ENCODE measurements at regions not wholly inside any gene's neighbourhood (a gene's known extent, or its start where the extent isn't known, plus 50 kb on each side); places are given as distances from the start of the nearest gene placed in this dataset.

DNA sequence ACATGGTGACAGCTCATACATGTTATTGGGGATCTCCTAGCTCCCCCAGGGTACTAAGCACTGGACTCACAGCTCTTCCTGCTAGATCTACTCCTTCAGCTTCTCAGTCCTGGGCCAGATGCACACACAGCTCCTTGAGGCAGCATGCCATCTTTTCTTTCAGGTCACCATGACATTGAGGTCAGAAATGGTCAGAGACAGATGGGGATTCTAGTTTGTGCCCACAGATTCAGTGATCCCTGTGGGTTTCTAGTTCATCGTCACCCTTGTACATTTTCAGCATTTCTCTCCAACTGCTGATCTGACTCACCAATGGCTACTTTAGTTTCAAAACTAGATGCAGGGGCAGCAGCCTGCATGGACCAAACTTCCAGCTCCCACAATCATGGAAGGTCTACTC, 560.7 kb upstream of the PSMD7 start:
- ChIA-PET POLR2A (ENCODE audit: partially characterized antibody) (no interaction called here), CTCF (ENCODE audit: partially characterized antibody) (no interaction called here)
- intact Hi-C loops (cut with micrococcal nuclease), result no loop called here
- Mint-ChIP-seq H3K4me3 (no peak overlapping the region), H3K9me3 (peaks cover 0 to 15% (median 5%) of the 10 kb centered on the region in 8 donors), H3K4me1 (no peaks in the 10 kb centered on the region), H3K27ac (no peak overlapping the region), H3K27me3 (no peaks in the 10 kb centered on the region), H3K36me3 (no peaks in the 10 kb centered on the region)
- Histone ChIP-seq H3K4me1 (ENCODE audit: insufficient read depth, low read length) (no peaks in the 10 kb centered on the region), H3K4me3 (ENCODE audit: low read length in 2 of 2) (no peak overlapping the region), H3K27me3 (ENCODE audit: insufficient read depth, low read length) (no peaks in the 10 kb centered on the region), H3K9me3 (ENCODE audit: control insufficient read depth in 1 of 2, low read length in 2 of 2) (no peaks in the 10 kb centered on the region), H3K36me3 (ENCODE audit: insufficient read depth, low read length) (no peaks in the 10 kb centered on the region), H3K27ac (ENCODE audit: low read depth, low read length) (no peak overlapping the region)
- no peak for DNase-seq

DNA sequence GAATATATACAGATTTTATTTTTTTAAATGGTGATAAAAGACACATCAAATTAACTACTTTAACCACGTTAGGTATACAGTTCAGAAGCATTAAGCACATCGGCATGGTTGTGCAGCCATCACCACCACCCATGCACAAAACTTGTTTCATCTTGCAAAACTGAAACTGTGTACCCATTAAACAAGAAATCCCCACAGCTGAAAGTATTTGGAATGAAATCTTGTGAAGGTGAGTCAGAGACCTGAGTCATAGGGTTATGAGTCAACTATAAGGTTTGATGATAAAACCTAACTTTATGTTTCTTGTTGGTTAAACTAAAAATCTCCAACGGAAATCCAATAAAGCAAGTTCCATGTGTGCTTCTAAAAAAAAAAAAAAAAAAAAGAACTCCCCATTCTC, 561.6 kb upstream of the PSMD7 start:
- ChIA-PET CTCF (ENCODE audit: partially characterized antibody) (no interaction called here), POLR2A (ENCODE audit: partially characterized antibody) (no interaction called here)
- intact Hi-C loops (cut with micrococcal nuclease), result no loop called here
- Histone ChIP-seq H3K27me3 (ENCODE audit: insufficient read depth, low read length) (no peaks in the 10 kb centered on the region), H3K4me3 (ENCODE audit: low read length in 2 of 2) (no peak overlapping the region), H3K27ac (ENCODE audit: low read depth, low read length) (no peak overlapping the region), H3K9me3 (ENCODE audit: control insufficient read depth in 1 of 2, low read length in 2 of 2) (no peaks in the 10 kb centered on the region), H3K36me3 (ENCODE audit: insufficient read depth, low read length) (no peaks in the 10 kb centered on the region), H3K4me1 (ENCODE audit: insufficient read depth, low read length) (no peaks in the 10 kb centered on the region)
- H3K9me3 Mint-ChIP-seq, result peaks cover 0 to 12% (median 9%) of the 10 kb centered on the region in 8 donors
- H3K36me3 Mint-ChIP-seq, result no peaks in the 10 kb centered on the region
- H3K4me1 Mint-ChIP-seq, result no peaks in the 10 kb centered on the region
- H3K27ac Mint-ChIP-seq, result no peak overlapping the region
- H3K4me3 Mint-ChIP-seq, result no peak overlapping the region
- no peaks in the 10 kb centered on the region for H3K27me3 Mint-ChIP-seq
- no peak for DNase-seq

DNA sequence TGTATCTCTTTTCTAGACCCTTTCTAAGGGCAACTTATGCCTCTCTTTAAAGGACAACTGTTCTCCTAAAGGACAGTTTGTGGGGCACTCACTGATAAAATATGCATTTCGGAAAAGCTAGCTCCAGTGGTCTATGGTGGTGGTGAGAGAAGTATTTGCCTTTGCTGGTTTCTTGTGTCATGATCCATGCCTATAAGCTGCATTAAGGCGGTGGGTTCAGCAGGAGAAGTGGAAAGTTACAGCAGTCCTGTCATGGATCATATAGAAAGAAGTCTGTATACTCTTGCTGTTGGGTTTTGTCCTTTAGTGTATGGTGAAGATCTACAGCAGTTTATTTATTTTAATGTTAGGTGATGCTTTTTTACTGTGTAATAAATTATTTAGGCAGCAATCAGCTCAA, 563.9 kb upstream of the PSMD7 start:
- Histone ChIP-seq H3K36me3 (ENCODE audit: insufficient read depth, low read length) (no peaks in the 10 kb centered on the region), H3K27ac (ENCODE audit: low read depth, low read length) (no peak overlapping the region), H3K9me3 (ENCODE audit: control insufficient read depth in 1 of 2, low read length in 2 of 2) (no peaks in the 10 kb centered on the region), H3K4me1 (ENCODE audit: insufficient read depth, low read length) (no peaks in the 10 kb centered on the region), H3K4me3 (ENCODE audit: low read length in 2 of 2) (no peak overlapping the region), H3K27me3 (ENCODE audit: insufficient read depth, low read length) (no peaks in the 10 kb centered on the region)
- Mint-ChIP-seq H3K4me1 (no peaks in the 10 kb centered on the region), H3K27me3 (no peaks in the 10 kb centered on the region), H3K4me3 (no peak overlapping the region), H3K36me3 (no peaks in the 10 kb centered on the region), H3K27ac (no peak overlapping the region), H3K9me3 (peaks cover 2 to 14% (median 7%) of the 10 kb centered on the region in 8 donors)
- intact Hi-C loops (cut with micrococcal nuclease), result no loop called here
- CTCF ChIA-PET (ENCODE audit: partially characterized antibody), result no interaction called here
- DNase-seq, result no peak
- POLR2A ChIA-PET (ENCODE audit: partially characterized antibody), result no interaction called here

DNA sequence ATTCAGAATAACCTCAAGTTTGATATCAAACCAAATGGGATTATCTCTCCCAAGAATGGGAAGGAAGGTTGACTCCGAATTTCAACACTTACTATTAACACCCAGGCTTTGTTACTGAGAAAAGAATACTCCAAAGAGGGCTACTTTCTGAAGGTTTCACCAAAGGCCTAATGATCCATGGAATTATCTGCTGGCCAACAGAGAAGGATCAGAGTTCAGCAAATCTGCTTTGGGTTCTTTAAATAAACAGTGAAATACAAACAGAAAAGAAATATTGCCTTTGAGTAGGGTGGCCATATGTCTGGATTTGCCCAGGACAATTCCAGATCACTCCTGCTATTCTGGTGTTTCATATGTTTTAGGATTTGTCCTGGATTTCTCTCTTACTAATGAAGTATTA, 564.5 kb upstream of the PSMD7 start:
- H3K36me3 ChIP-seq (ENCODE audit: insufficient read depth, low read length), result no peaks in the 10 kb centered on the region
- H3K4me3 ChIP-seq (ENCODE audit: low read length in 2 of 2), result no peak overlapping the region
- Mint-ChIP-seq H3K27ac (no peak overlapping the region), H3K4me3 (no peak overlapping the region), H3K4me1 (no peaks in the 10 kb centered on the region), H3K36me3 (no peaks in the 10 kb centered on the region), H3K27me3 (no peaks in the 10 kb centered on the region), H3K9me3 (peaks cover 0 to 11% (median 9%) of the 10 kb centered on the region in 8 donors)
- no peak overlapping the region for H3K27ac ChIP-seq (ENCODE audit: low read depth, low read length)
- CTCF ChIA-PET (ENCODE audit: partially characterized antibody), result no interaction called here
- no peak for DNase-seq
- no peaks in the 10 kb centered on the region for H3K9me3 ChIP-seq (ENCODE audit: control insufficient read depth in 1 of 2, low read length in 2 of 2)
- no peaks in the 10 kb centered on the region for H3K4me1 ChIP-seq (ENCODE audit: insufficient read depth, low read length)
- H3K27me3 ChIP-seq (ENCODE audit: insufficient read depth, low read length), result no peaks in the 10 kb centered on the region
- POLR2A ChIA-PET (ENCODE audit: partially characterized antibody), result no interaction called here
- intact Hi-C loops (cut with micrococcal nuclease), result no loop called here

DNA sequence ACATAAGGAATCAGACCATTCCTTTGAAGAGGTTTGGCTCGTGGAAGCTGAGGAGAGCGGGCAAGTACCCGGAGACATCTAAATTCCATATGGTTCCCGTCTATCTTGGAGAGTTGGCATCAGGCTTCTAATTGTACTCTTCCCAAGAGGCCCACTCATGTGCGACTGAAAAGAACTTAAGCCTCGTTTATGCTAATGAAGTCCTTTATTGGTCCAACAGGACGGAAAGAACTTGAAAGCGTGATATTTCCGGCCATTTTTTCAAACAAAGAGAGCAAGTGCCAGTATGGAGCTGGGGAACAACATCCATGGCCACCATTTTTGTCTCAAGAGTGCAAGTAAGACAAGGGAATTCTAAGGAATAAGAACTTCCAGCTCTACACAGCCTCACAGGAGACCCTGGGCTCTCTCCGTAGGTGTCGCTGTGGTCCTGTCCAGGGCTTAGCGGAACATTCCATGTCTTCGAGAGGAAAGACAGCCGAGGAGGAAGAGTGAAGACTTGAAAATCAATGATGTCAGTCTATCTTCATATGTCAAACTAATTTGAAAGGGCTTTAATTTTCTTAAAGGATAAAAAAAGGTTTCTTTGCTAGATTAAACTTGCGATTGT, 566.0 kb upstream of the PSMD7 start:
- no peak overlapping the region for H3K4me3 ChIP-seq (ENCODE audit: low read length in 2 of 2)
- Mint-ChIP-seq H3K4me3 (no peak overlapping the region), H3K4me1 (no peaks in the 10 kb centered on the region), H3K9me3 (peaks cover 0 to 15% (median 7%) of the 10 kb centered on the region in 8 donors), H3K27ac (no peak overlapping the region), H3K27me3 (no peaks in the 10 kb centered on the region), H3K36me3 (no peaks in the 10 kb centered on the region)
- no peak overlapping the region for H3K27ac ChIP-seq (ENCODE audit: low read depth, low read length)
- no peaks in the 10 kb centered on the region for H3K27me3 ChIP-seq (ENCODE audit: insufficient read depth, low read length)
- intact Hi-C loops (cut with micrococcal nuclease), result no loop called here
- ChIA-PET POLR2A (ENCODE audit: partially characterized antibody) (no interaction called here), CTCF (ENCODE audit: partially characterized antibody) (no interaction called here)
- H3K36me3 ChIP-seq (ENCODE audit: insufficient read depth, low read length), result no peaks in the 10 kb centered on the region
- no peaks in the 10 kb centered on the region for H3K9me3 ChIP-seq (ENCODE audit: control insufficient read depth in 1 of 2, low read length in 2 of 2)
- no peak for DNase-seq
- H3K4me1 ChIP-seq (ENCODE audit: insufficient read depth, low read length), result no peaks in the 10 kb centered on the region

DNA sequence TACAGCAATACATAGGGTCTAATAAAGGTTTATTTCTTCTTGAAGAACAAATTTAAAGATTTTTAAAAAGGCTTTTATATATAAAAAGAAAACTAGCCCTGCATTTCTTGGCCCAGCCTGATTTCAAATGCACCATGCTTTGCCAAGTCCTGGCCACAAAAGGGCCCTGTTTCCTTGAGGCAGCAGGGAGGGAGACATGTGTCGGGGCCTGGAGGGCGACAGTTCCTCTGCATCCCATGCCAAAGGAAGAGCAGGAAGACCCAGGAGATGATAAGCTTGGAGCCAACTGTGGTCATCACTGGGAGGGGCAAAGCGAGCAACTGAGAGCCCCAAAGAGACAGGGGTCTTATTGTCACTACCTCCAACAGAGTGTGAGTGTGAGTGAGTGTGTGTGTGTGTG, 571.5 kb upstream of the PSMD7 start:
- Mint-ChIP-seq H3K27me3 (no peaks in the 10 kb centered on the region), H3K4me3 (no peak overlapping the region), H3K4me1 (no peaks in the 10 kb centered on the region), H3K9me3 (peaks cover 0 to 9% (median 7%) of the 10 kb centered on the region in 8 donors), H3K36me3 (no peaks in the 10 kb centered on the region), H3K27ac (no peak overlapping the region)
- DNase-seq, result no peak
- Histone ChIP-seq H3K4me1 (ENCODE audit: insufficient read depth, low read length) (no peaks in the 10 kb centered on the region), H3K9me3 (ENCODE audit: control insufficient read depth in 1 of 2, low read length in 2 of 2) (no peaks in the 10 kb centered on the region), H3K27ac (ENCODE audit: low read depth, low read length) (no peak overlapping the region), H3K4me3 (ENCODE audit: low read length in 2 of 2) (no peak overlapping the region), H3K36me3 (ENCODE audit: insufficient read depth, low read length) (no peaks in the 10 kb centered on the region), H3K27me3 (ENCODE audit: insufficient read depth, low read length) (no peaks in the 10 kb centered on the region)
- intact Hi-C loops (cut with micrococcal nuclease), result no loop called here
- ChIA-PET POLR2A (ENCODE audit: partially characterized antibody) (no interaction called here), CTCF (ENCODE audit: partially characterized antibody) (no interaction called here)

DNA sequence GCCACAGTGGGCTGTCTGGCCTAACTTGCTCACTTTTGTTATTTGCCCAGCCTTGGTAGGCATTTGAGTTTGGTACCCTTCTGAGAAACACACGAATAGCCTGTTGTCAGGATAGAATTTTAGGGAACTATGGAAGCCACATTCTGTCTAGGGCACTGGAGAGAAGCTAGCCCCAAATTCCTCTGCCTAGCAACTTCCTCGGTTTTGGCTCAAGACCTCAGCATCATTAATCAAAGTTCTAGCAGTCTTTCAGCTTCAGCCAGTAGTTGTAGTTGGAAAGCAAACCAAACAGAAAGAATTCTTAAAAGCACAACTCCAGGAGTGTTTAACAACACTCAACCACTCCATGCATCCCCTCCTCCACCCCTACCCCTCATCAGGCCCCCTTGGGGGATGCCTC, 572.1 kb upstream of the PSMD7 start:
- Histone ChIP-seq H3K36me3 (ENCODE audit: insufficient read depth, low read length) (no peaks in the 10 kb centered on the region), H3K4me1 (ENCODE audit: insufficient read depth, low read length) (no peaks in the 10 kb centered on the region), H3K27me3 (ENCODE audit: insufficient read depth, low read length) (no peaks in the 10 kb centered on the region), H3K4me3 (ENCODE audit: low read length in 2 of 2) (no peak overlapping the region), H3K27ac (ENCODE audit: low read depth, low read length) (no peak overlapping the region), H3K9me3 (ENCODE audit: control insufficient read depth in 1 of 2, low read length in 2 of 2) (no peaks in the 10 kb centered on the region)
- Mint-ChIP-seq H3K4me1 (no peaks in the 10 kb centered on the region), H3K27me3 (no peaks in the 10 kb centered on the region), H3K4me3 (no peak overlapping the region), H3K27ac (no peak overlapping the region), H3K9me3 (peaks cover 0 to 9% (median 5%) of the 10 kb centered on the region in 8 donors), H3K36me3 (no peaks in the 10 kb centered on the region)
- POLR2A ChIA-PET (ENCODE audit: partially characterized antibody), result no interaction called here
- intact Hi-C loops (cut with micrococcal nuclease), result no loop called here
- DNase-seq, result no peak
- CTCF ChIA-PET (ENCODE audit: partially characterized antibody), result no interaction called here
